ENCODE measurements at regions not wholly inside any gene's neighbourhood (a gene's known extent, or its start where the extent isn't known, plus 50 kb on each side); places are given as distances from the start of the nearest gene placed in this dataset.

DNA sequence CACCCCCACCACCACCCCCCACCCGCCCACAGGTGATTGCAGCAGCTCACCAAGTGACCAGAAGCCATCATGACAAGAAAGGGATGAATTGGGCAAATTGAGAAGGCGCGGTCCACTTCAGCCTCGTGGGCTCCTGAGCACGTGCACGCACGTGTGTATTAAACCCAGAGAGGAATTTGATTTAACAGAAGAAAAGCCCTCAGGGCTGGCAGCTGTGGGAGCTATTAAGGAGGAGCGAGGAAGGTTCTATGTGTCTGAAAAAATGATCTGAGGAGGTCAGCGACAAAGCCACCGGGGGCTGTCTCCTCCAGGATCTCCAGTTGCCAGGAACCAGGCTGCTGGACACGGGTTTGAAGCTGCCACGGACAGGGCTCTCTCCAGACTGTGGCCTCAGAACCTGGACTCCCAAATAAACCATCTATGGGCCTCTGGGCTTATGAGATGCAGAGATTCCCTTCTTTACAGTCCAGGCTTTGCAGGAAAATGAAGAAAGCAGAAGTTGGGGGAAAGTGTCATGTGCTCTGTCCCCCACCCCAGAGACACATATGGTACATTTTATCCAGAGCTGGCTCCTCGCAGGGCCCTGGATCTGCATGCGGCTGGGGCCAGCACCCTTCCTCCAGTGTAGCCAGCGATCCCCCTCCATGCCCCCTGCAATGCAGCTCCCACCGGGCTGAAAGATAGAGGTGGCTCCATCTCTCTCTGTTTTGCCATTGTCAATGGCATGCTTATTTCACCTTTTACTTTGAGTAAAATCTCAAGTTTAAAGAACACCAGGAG is 219.7 kb upstream of the RPL38 start:
- no peak for DNase-seq (ENCODE audit: low read depth in 1 of 2, low spot score in 1 of 2)
- in situ Hi-C loops (cut with HindIII; ENCODE audit: low pct_unique_long_range_greater_than_20kb, low sequenced_read_pairs): no loop called here
- no peak for TF ChIP-seq JUND (IDR thresholded peaks at IDR 0.05; ENCODE audit: low read depth)

GRCh38 chr17:73984941-73985340 is 218.5 kb upstream of the RPL38 start:
- DNase-seq (ENCODE audit: low read depth in 1 of 2, low spot score in 1 of 2): peak in 1 of 2 experiments; percentile 36
- in situ Hi-C loops (cut with HindIII; ENCODE audit: low pct_unique_long_range_greater_than_20kb, low sequenced_read_pairs): no loop called here

GRCh38 chr17:73985466-73986015 is 217.9 kb upstream of the RPL38 start:
- in situ Hi-C loops (cut with HindIII; ENCODE audit: low pct_unique_long_range_greater_than_20kb, low sequenced_read_pairs): no loop called here
- DNase-seq (ENCODE audit: low read depth in 1 of 2, low spot score in 1 of 2): no peak
- no peak for TF ChIP-seq JUND (IDR thresholded peaks at IDR 0.05; ENCODE audit: low read depth)

More at GRCh38 chr17:73984941-73985340, 218.5 kb upstream of the RPL38 start:
- no peak for TF ChIP-seq JUND (IDR thresholded peaks at IDR 0.05; ENCODE audit: low read depth)

DNA sequence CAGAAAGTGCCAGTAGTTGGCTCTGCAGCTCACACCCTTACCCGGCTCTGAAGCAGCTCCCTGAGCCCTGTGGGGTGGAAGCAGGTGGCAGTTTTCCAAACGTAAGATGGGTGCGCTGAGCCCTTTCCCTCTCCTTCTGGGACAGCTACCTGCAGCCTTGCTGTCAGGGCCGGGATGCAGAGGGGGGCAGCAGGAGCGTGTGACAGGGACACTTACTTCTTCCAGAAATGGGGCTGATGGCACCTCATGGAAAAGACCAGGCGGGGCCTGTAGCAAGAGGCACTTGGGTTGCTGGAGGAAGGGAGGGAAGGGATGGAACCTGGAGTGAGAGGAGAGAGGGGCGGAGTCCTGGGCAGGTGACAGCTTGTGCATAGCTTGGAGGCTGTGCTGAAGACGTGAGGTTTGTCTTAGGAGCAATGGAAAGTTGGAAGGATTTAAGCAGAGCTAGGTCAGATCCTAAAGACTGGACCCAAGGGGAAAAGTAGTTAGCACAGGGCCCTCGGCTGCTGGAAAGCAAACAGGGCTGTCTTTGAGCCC is 216.8 kb upstream of the RPL38 start:
- in situ Hi-C loops (cut with HindIII; ENCODE audit: low pct_unique_long_range_greater_than_20kb, low sequenced_read_pairs): no loop called here
- peak in 1 of 2 experiments; percentile 18 for DNase-seq (ENCODE audit: low read depth in 1 of 2, low spot score in 1 of 2)
- TF ChIP-seq JUND (IDR thresholded peaks at IDR 0.05; ENCODE audit: low read depth): no peak

DNA sequence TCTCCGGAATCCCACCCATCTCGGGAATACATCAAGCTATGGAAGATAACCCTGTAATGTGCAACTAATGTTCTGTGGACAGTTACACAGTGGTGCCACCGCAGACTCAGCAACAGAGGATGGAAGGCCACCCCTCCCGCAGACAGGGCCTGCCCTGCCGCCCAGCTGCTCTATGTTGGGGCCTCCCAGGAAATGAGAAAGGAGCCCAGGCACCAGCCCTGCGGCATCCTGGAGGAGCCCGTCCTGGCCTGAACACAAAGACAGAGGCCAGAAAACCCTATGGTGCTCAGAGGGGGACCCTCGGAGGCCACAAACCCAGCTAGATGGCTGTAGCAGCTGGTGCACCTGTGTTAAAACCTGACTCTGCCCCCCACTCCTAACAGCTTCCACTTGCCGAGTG is 216.1 kb upstream of the RPL38 start:
- in situ Hi-C loops (cut with HindIII; ENCODE audit: low pct_unique_long_range_greater_than_20kb, low sequenced_read_pairs): no loop called here

GRCh38 chr17:73987845-73988509 is 215.5 kb upstream of the RPL38 start:
- no peak for DNase-seq (ENCODE audit: low read depth in 1 of 2, low spot score in 1 of 2)
- in situ Hi-C loops (cut with HindIII; ENCODE audit: low pct_unique_long_range_greater_than_20kb, low sequenced_read_pairs): no loop called here
- no peak for TF ChIP-seq JUND (IDR thresholded peaks at IDR 0.05; ENCODE audit: low read depth)

More for the DNA sequence above, 216.1 kb upstream of the RPL38 start:
- no peak for TF ChIP-seq JUND (IDR thresholded peaks at IDR 0.05; ENCODE audit: low read depth)
- no peak for DNase-seq (ENCODE audit: low read depth in 1 of 2, low spot score in 1 of 2)

DNA sequence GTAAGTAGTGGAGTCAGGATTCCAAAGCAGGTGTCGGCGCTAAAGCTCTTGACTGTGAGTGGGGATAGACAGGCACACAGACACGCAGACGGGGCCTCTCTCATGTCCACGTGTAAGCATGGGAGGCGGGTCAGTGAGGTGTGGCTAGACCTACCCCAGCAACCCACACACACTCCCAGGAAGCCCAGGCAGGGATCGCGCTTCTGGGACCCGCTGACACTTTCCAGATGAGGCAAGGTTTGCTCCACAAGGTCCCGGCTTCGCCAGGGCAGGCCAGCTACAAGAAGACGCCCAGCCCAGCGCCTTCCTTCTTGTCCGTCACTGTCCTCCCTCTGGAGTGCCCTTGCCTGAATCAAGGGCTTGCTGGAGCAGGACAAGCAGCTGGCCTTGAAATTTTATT is 213.8 kb upstream of the RPL38 start:
- TF ChIP-seq JUND (IDR thresholded peaks at IDR 0.05; ENCODE audit: low read depth): no peak
- in situ Hi-C loops (cut with HindIII; ENCODE audit: low pct_unique_long_range_greater_than_20kb, low sequenced_read_pairs): no loop called here
- DNase-seq (ENCODE audit: low read depth in 1 of 2, low spot score in 1 of 2): no peak

- in situ Hi-C loops (cut with HindIII; ENCODE audit: low pct_unique_long_range_greater_than_20kb, low sequenced_read_pairs): no loop called here
- no peak for DNase-seq (ENCODE audit: low read depth in 1 of 2, low spot score in 1 of 2)
- no peak for TF ChIP-seq JUND (IDR thresholded peaks at IDR 0.05; ENCODE audit: low read depth)
Observed at GRCh38 chr17:73990290-73990689, 213.2 kb upstream of the RPL38 start.

GRCh38 chr17:73991260-73991659 is 212.2 kb upstream of the RPL38 start:
- no peak for TF ChIP-seq JUND (IDR thresholded peaks at IDR 0.05; ENCODE audit: low read depth)
- no peak for DNase-seq (ENCODE audit: low read depth in 1 of 2, low spot score in 1 of 2)
- in situ Hi-C loops (cut with HindIII; ENCODE audit: low pct_unique_long_range_greater_than_20kb, low sequenced_read_pairs): no loop called here

DNA sequence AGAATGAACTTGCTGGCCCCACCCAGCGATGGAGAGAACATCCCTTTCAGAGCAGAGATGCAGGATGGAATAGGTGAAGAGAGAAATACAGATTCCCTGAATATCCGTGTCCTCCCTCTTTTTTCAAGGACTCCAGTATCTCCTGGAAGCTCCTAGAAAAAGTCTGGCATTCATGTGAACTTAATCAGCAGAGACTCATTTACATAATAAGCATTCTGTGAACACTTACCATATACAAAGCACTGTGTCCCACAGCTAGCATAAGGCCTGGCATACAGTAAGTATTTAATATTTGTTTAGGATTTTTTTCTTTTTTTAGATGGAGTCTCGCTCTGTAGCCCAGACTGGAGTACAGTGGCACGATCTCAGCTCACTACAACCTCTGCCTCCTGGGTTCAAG is 208.5 kb upstream of the RPL38 start:
- TF ChIP-seq JUND (IDR thresholded peaks at IDR 0.05; ENCODE audit: low read depth): no peak
- no peak for DNase-seq (ENCODE audit: low read depth in 1 of 2, low spot score in 1 of 2)
- in situ Hi-C loops (cut with HindIII; ENCODE audit: low pct_unique_long_range_greater_than_20kb, low sequenced_read_pairs): no loop called here

DNA sequence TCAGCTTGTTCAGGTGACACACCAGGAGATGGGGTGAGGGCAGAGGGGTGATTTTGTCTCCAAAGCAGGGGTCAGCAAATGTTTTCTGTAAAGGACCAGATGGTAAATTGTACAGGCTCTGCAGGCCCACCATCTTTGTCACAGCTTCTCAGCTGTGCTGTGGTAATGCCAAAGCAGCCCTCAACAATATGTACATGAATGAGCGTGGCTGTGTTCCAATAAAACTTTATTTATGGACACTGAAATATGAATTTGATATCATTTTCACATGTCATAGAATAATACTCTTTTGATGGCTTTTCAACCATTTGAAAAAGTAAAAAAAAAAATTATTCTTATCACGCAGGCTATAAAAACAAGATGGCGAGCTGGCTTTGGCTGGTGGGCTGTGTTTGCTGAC is 206.4 kb upstream of the RPL38 start:
- in situ Hi-C loops (cut with HindIII; ENCODE audit: low pct_unique_long_range_greater_than_20kb, low sequenced_read_pairs): no loop called here
- DNase-seq (ENCODE audit: low read depth in 1 of 2, low spot score in 1 of 2): no peak
- TF ChIP-seq JUND (IDR thresholded peaks at IDR 0.05; ENCODE audit: low read depth): no peak

DNA sequence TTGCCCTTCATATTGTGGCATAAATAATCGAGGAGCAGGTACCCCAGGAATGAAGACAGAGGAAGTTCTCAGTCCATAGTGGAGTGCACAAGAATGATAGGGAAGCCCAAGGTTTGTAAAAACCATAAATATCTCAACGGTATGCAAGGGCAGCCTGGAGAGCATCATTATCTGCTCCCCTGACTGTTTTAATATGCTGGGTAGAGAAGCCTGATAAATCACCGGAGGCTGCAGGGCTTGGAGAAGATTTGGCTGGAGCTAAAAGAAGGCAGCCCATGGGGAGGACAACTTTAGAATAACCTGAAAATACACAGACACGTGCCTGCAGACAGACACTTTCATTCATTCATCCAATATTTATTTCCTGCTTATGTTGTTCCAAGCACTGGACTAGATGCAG is 205.2 kb upstream of the RPL38 start:
- in situ Hi-C loops (cut with HindIII; ENCODE audit: low pct_unique_long_range_greater_than_20kb, low sequenced_read_pairs): no loop called here
- DNase-seq (ENCODE audit: low read depth in 1 of 2, low spot score in 1 of 2): no peak
- no peak for TF ChIP-seq JUND (IDR thresholded peaks at IDR 0.05; ENCODE audit: low read depth)

Data from T47D (cell line).